ENCODE measurements at regions not wholly inside any gene's neighbourhood (a gene's known extent, or its start where the extent isn't known, plus 50 kb on each side); places are given as distances from the start of the nearest gene placed in this dataset.

DNA sequence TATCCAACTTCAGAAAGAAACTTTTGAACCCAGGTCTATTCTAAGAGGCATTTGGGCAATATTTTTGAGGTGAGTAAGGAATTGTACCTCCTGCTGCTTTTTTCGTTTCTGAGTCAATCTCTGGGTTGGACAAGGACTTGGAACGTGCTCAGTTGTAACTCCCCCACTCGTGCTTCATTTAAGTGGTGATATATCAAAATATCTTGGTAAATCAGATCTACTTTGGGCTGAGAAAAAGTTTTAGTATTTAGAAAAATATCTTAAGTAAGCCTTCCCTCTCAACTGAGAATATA lies 728.9 kb downstream of the EFNB2 start:
- TF ChIP-seq, protein P1, sequence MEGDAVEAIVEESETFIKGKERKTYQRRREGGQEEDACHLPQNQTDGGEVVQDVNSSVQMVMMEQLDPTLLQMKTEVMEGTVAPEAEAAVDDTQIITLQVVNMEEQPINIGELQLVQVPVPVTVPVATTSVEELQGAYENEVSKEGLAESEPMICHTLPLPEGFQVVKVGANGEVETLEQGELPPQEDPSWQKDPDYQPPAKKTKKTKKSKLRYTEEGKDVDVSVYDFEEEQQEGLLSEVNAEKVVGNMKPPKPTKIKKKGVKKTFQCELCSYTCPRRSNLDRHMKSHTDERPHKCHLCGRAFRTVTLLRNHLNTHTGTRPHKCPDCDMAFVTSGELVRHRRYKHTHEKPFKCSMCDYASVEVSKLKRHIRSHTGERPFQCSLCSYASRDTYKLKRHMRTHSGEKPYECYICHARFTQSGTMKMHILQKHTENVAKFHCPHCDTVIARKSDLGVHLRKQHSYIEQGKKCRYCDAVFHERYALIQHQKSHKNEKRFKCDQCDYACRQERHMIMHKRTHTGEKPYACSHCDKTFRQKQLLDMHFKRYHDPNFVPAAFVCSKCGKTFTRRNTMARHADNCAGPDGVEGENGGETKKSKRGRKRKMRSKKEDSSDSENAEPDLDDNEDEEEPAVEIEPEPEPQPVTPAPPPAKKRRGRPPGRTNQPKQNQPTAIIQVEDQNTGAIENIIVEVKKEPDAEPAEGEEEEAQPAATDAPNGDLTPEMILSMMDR (IDR thresholded peaks at IDR 0.05), result no peak
- Histone ChIP-seq H3K4me3 (no peak overlapping the region), H3K27ac (no peak overlapping the region), H3K27me3 (no peaks in the 10 kb centered on the region), H3K9me3 (no peaks in the 10 kb centered on the region), H3K4me1 (peaks cover 0 to 18% (median 0%) of the 10 kb centered on the region in 4 donors), H3K36me3 (no peaks in the 10 kb centered on the region)
- DNase-seq, result no peak
- intact Hi-C loops (cut with DNase I; ENCODE audit: low total_unique reads), result no loop called here

DNA sequence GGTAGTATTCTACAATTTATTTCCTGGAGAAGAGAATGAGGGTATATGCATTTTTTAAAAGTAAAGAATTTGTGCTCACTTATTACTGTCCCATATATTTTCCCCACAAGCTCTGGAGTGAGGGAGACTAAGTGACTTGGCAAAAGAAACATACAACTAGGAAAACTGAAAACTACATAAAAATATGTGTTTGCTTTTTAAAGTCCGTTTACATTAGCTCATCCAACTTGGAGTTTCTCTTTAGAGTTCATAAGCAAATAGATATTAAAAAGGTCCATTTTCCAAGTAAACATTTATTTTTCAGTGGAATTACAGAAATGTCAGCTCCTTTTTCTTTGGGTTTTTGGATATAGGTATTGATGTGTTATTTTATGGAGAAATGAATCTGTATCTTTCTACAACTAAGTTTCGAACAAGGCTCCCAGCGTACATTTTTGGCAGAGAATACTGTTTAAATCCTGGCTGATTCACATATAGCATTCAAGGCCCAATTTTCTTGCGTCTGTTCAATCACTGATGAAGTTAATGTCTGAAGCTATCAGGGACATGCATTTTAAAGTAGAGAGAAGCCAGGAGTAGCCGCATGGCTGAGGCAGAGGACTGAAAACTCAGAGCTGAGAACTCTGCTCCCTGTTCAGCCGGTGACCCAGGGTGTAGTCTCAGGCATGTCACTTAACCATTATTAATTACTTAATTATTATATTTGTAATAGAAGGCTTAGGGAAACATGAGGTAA lies 729.4 kb downstream of the EFNB2 start:
- Histone ChIP-seq H3K27me3 (no peaks in the 10 kb centered on the region), H3K4me1 (peaks cover 0 to 18% (median 0%) of the 10 kb centered on the region in 4 donors), H3K27ac (no peak overlapping the region), H3K36me3 (no peaks in the 10 kb centered on the region), H3K4me3 (no peak overlapping the region), H3K9me3 (no peaks in the 10 kb centered on the region)
- no peak for DNase-seq
- TF ChIP-seq, protein P1 (IDR thresholded peaks at IDR 0.05), result no peak
- intact Hi-C loops (cut with DNase I; ENCODE audit: low total_unique reads), result no loop called here

DNA sequence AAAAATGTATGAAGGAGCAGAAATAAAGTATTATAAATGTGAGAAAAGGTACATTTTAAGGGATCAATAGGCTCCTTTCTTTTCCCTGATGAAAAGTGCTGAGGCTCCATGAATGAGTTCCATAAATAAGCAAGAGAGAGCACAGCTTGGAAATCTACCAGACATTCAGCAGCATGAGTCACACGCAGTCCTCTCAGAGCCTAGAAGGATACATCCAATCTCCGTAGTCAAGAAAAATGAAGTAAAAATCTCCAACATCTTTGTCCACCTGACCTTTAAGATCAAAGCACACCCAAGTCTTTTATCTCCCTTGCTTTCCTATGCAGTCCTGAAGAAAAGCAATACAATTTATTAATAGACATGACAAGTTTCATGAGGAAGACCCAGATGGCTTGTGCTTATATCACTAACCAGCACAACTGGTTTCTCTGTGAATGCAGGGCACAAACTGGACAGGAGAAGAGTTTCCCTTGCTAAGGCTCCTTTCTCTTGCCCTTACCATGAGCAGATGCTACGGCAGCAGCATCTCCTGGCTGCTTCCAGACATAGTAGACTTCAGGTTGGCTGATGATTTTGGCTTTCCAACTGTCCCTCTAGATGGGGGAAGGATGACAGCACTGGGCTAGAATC lies 730.8 kb downstream of the EFNB2 start:
- Histone ChIP-seq H3K4me3 (no peak overlapping the region), H3K27me3 (no peaks in the 10 kb centered on the region), H3K4me1 (peaks cover 0 to 18% (median 0%) of the 10 kb centered on the region in 4 donors), H3K9me3 (no peaks in the 10 kb centered on the region), H3K27ac (no peak overlapping the region), H3K36me3 (no peaks in the 10 kb centered on the region)
- TF ChIP-seq, protein P1 (IDR thresholded peaks at IDR 0.05), result no peak
- intact Hi-C loops (cut with DNase I; ENCODE audit: low total_unique reads), result no loop called here
- DNase-seq, result no peak

DNA sequence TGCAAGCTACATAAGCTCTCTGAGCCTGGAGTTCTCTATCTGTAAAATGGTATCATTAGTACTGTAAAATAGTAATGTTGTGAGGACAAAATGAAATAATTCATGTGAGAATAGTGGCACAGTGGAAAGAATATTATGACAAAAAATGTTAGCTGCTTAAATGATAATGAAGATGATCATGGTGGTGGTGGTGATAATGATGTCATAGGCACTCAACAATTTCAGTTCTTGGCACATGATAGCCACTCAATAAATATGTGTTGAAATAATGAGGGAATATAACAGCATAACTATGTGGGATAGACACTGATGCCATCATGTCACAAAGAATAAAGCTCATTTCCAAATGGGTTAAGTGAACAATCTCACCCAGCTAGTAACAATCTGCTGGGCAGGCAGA lies 736.3 kb downstream of the EFNB2 start:
- no peak overlapping the region for H3K4me3 ChIP-seq

DNA sequence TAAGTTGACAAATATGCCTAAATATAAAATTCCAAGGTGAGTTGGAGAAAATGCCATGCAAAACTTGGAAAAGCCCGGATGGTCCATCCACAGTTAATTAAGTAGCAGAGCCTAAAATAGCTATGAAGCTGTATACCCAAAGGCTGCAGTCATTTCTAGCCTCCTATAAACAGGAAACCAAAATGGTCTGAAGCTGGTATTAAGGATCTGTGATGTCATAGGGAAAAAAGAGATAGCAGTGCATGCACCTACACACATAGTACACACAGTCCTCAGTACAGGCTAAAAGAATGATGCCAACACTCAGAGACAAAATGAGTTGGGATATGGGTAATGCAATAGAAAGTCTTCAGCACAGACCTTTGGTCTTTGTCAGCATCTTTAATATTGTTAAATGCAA lies 736.9 kb downstream of the EFNB2 start:
- intact Hi-C loops (cut with DNase I; ENCODE audit: low total_unique reads), result no loop called here
- Histone ChIP-seq H3K27me3 (no peaks in the 10 kb centered on the region), H3K27ac (no peak overlapping the region), H3K9me3 (no peaks in the 10 kb centered on the region), H3K4me3 (no peak overlapping the region), H3K36me3 (no peaks in the 10 kb centered on the region), H3K4me1 (no peaks in the 10 kb centered on the region)
- DNase-seq, result no peak
- TF ChIP-seq, protein P1 (IDR thresholded peaks at IDR 0.05), result no peak

More for the DNA sequence above, 736.3 kb downstream of the EFNB2 start:
- DNase-seq, result no peak
- Histone ChIP-seq H3K9me3 (no peaks in the 10 kb centered on the region), H3K27ac (no peak overlapping the region), H3K27me3 (no peaks in the 10 kb centered on the region), H3K36me3 (no peaks in the 10 kb centered on the region), H3K4me1 (peaks cover 0 to under 1% (median 0%) of the 10 kb centered on the region in 4 donors)
- TF ChIP-seq, protein P1 (IDR thresholded peaks at IDR 0.05), result no peak
- intact Hi-C loops (cut with DNase I; ENCODE audit: low total_unique reads), result no loop called here
